ENCODE measurements at regions not wholly inside any gene's neighbourhood (a gene's known extent, or its start where the extent isn't known, plus 50 kb on each side); places are given as distances from the start of the nearest gene placed in this dataset.

DNA sequence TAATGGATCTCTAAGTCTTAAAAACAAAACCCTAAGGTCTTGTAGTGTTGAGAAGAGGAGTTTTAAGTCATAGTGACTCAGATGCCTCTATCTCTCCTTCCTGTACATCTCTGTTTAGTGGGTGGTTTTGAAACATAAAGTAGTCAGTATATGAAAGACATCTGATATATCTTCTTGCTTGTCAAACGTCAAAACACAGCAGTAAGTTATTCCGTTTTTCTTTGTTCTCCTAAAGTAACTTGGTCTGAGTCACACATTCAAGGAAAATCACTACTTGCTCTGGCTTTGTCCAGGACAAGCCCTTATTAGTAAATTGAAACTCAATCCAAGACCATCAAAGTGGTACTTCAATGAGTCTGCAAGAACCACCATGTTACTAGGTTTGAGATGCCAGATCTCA is 1172.5 kb downstream of the BCL11B start:
- H3K27ac Mint-ChIP-seq (ENCODE audit: unreplicated experiment) = no peak overlapping the region
- no peaks in the 10 kb centered on the region for H3K27me3 ChIP-seq (ENCODE audit: insufficient read depth, low read length)
- no peaks in the 10 kb centered on the region for H3K4me1 ChIP-seq (ENCODE audit: insufficient read depth, low read length)
- no peak overlapping the region for H3K4me2 ChIP-seq (ENCODE audit: low read length)
- no peak overlapping the region for H3K9ac ChIP-seq (ENCODE audit: low read length)
- peaks cover 2% of the 10 kb centered on the region for H3K9me3 ChIP-seq (ENCODE audit: insufficient read depth, low read depth, low read length)
- DNase-seq (ENCODE audit: low read depth) (no peak), FAIRE-seq (no peak)
- H3K27me3 Mint-ChIP-seq (ENCODE audit: low read depth, unreplicated experiment) = peaks cover 17% of the 10 kb centered on the region
- H3K4me3 ChIP-seq (ENCODE audit: insufficient read depth, low read depth, low read length) = no peak overlapping the region
- H4K20me1 ChIP-seq (ENCODE audit: insufficient read depth, low read length) = no peaks in the 10 kb centered on the region
- H3K9me3 Mint-ChIP-seq (ENCODE audit: unreplicated experiment) = peaks cover 1% of the 10 kb centered on the region
- no peaks in the 10 kb centered on the region for H3K36me3 ChIP-seq (ENCODE audit: insufficient read depth, low read length)
- H3K27ac ChIP-seq (ENCODE audit: low read depth, low read length) = no peak overlapping the region
- TF ChIP-seq EZH2 (IDR thresholded peaks at IDR 0.05; ENCODE audit: insufficient read depth, low read length) (no peak), CTCF (IDR thresholded peaks at IDR 0.05; ENCODE audit: insufficient read depth, low read depth, low read length) (no peak)
- no peak overlapping the region for H2AFZ ChIP-seq (ENCODE audit: low read depth, low read length)
- H3K4me3 Mint-ChIP-seq (ENCODE audit: unreplicated experiment) = no peak overlapping the region
- peaks cover 14% of the 10 kb centered on the region for H3K4me1 Mint-ChIP-seq (ENCODE audit: low read depth, unreplicated experiment)
- no peaks in the 10 kb centered on the region for H3K79me2 ChIP-seq (ENCODE audit: insufficient read depth, low read length)
- no peaks in the 10 kb centered on the region for H3K36me3 Mint-ChIP-seq (ENCODE audit: low read depth, unreplicated experiment)

- H3K4me3 ChIP-seq (ENCODE audit: insufficient read depth, low read depth, low read length) = no peak overlapping the region
- H4K20me1 ChIP-seq (ENCODE audit: insufficient read depth, low read length) = no peaks in the 10 kb centered on the region
- no peak overlapping the region for H3K4me3 Mint-ChIP-seq (ENCODE audit: unreplicated experiment)
- no peak for DNase-seq (ENCODE audit: low read depth)
- no peaks in the 10 kb centered on the region for H3K36me3 Mint-ChIP-seq (ENCODE audit: low read depth, unreplicated experiment)
- TF ChIP-seq EZH2 (IDR thresholded peaks at IDR 0.05; ENCODE audit: insufficient read depth, low read length) (no peak), CTCF (IDR thresholded peaks at IDR 0.05; ENCODE audit: insufficient read depth, low read depth, low read length) (no peak)
- H3K27me3 Mint-ChIP-seq (ENCODE audit: low read depth, unreplicated experiment) = peaks cover 22% of the 10 kb centered on the region
- H3K4me1 ChIP-seq (ENCODE audit: insufficient read depth, low read length) = no peaks in the 10 kb centered on the region
- no peaks in the 10 kb centered on the region for H3K27me3 ChIP-seq (ENCODE audit: insufficient read depth, low read length)
- no peak for FAIRE-seq
- H3K27ac Mint-ChIP-seq (ENCODE audit: unreplicated experiment) = no peak overlapping the region
- H3K9me3 Mint-ChIP-seq (ENCODE audit: unreplicated experiment) = peaks cover 1% of the 10 kb centered on the region
- H3K4me1 Mint-ChIP-seq (ENCODE audit: low read depth, unreplicated experiment) = peaks cover 7% of the 10 kb centered on the region
- no peak overlapping the region for H3K4me2 ChIP-seq (ENCODE audit: low read length)
- no peak overlapping the region for H3K27ac ChIP-seq (ENCODE audit: low read depth, low read length)
- H3K9me3 ChIP-seq (ENCODE audit: insufficient read depth, low read depth, low read length) = no peaks in the 10 kb centered on the region
- H3K36me3 ChIP-seq (ENCODE audit: insufficient read depth, low read length) = no peaks in the 10 kb centered on the region
- no peak overlapping the region for H3K9ac ChIP-seq (ENCODE audit: low read length)
- H3K79me2 ChIP-seq (ENCODE audit: insufficient read depth, low read length) = no peaks in the 10 kb centered on the region
- no peak overlapping the region for H2AFZ ChIP-seq (ENCODE audit: low read depth, low read length)
Observed at GRCh38 chr14:98101323-98101722, 1170.7 kb downstream of the BCL11B start.

DNA sequence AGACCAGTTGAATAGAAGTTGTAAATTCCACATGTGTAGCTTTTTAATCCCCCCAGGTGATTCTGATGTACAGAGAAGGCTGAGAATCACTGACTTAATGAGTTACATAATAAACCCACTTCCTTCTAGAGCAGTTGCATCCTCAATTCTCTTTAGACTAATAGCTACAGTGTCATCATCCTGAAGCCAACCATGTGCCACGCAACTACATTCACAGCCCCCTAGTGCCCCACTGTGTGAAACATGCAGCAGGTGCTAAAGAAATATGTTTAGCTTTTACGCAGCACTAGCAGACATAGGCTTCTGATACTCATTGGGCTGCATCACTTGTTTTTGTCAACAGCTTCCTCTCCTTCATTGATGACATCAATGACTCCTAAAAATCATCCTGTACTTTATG is 1168.3 kb downstream of the BCL11B start:
- H3K4me3 ChIP-seq (ENCODE audit: insufficient read depth, low read depth, low read length) = no peak overlapping the region
- Mint-ChIP-seq H3K4me3 (ENCODE audit: unreplicated experiment) (no peak overlapping the region), H3K4me1 (ENCODE audit: low read depth, unreplicated experiment) (peaks cover 7% of the 10 kb centered on the region), H3K36me3 (ENCODE audit: low read depth, unreplicated experiment) (no peaks in the 10 kb centered on the region), H3K27ac (ENCODE audit: unreplicated experiment) (no peak overlapping the region), H3K27me3 (ENCODE audit: low read depth, unreplicated experiment) (peaks cover 22% of the 10 kb centered on the region), H3K9me3 (ENCODE audit: unreplicated experiment) (no peaks in the 10 kb centered on the region)
- FAIRE-seq = no peak
- no peak for DNase-seq (ENCODE audit: low read depth)
- no peak overlapping the region for H2AFZ ChIP-seq (ENCODE audit: low read depth, low read length)
- H3K9ac ChIP-seq (ENCODE audit: low read length) = no peak overlapping the region
- H4K20me1 ChIP-seq (ENCODE audit: insufficient read depth, low read length) = no peaks in the 10 kb centered on the region
- no peak overlapping the region for H3K4me2 ChIP-seq (ENCODE audit: low read length)
- no peaks in the 10 kb centered on the region for H3K9me3 ChIP-seq (ENCODE audit: insufficient read depth, low read depth, low read length)
- no peaks in the 10 kb centered on the region for H3K36me3 ChIP-seq (ENCODE audit: insufficient read depth, low read length)
- no peaks in the 10 kb centered on the region for H3K79me2 ChIP-seq (ENCODE audit: insufficient read depth, low read length)
- TF ChIP-seq CTCF (IDR thresholded peaks at IDR 0.05; ENCODE audit: insufficient read depth, low read depth, low read length) (no peak), EZH2 (IDR thresholded peaks at IDR 0.05; ENCODE audit: insufficient read depth, low read length) (no peak)
- H3K4me1 ChIP-seq (ENCODE audit: insufficient read depth, low read length) = no peaks in the 10 kb centered on the region
- no peaks in the 10 kb centered on the region for H3K27me3 ChIP-seq (ENCODE audit: insufficient read depth, low read length)
- H3K27ac ChIP-seq (ENCODE audit: low read depth, low read length) = no peak overlapping the region

Data from astrocyte (in vitro differentiated cells and primary cell).